ENCODE measurements at regions not wholly inside any gene's neighbourhood (a gene's known extent, or its start where the extent isn't known, plus 50 kb on each side); places are given as distances from the start of the nearest gene placed in this dataset.

- no peak for TF ChIP-seq ATF2 (CRISPR knock-in tag; IDR thresholded peaks at IDR 0.05)
- TF ChIP-seq ARID4A (CRISPR knock-in tag; IDR thresholded peaks at IDR 0.05; ENCODE audit: borderline replicate concordance): no peak
- 0 out of 2 replicates have a peak, but pooled peaks have one; percentile 10 for TF ChIP-seq DNMT1 (CRISPR knock-in tag; IDR thresholded peaks at IDR 0.05)
- no peak for TF ChIP-seq PHF5A (CRISPR knock-in tag; IDR thresholded peaks at IDR 0.05; ENCODE audit: low read depth, unreplicated experiment)
- 0 out of 4 replicates have a peak, but pooled peaks of 1 of the 2 experiments have one; percentile 4 for TF ChIP-seq HMGXB4 (CRISPR knock-in tag; IDR thresholded peaks at IDR 0.05; ENCODE audit: borderline replicate concordance in 1 of 2, low read depth in 1 of 2)
- TF ChIP-seq ETV5 (CRISPR knock-in tag; IDR thresholded peaks at IDR 0.05; ENCODE audit: borderline replicate concordance): peak; percentile 7; the same call in 1 of the 2 replicates
- 0 out of 2 replicates have a peak, but pooled peaks have one; percentile 42 for TF ChIP-seq ZNF563 (CRISPR knock-in tag; IDR thresholded peaks at IDR 0.05)
- no peak for TF ChIP-seq ZSCAN21 (CRISPR knock-in tag; IDR thresholded peaks at IDR 0.05; ENCODE audit: borderline replicate concordance)
- TF ChIP-seq CTCF (CRISPR knock-in tag; IDR thresholded peaks at IDR 0.05): 0 out of 2 replicates have a peak, but pooled peaks have one; percentile 40
- TF ChIP-seq FOSL1 (CRISPR knock-in tag; IDR thresholded peaks at IDR 0.05; ENCODE audit: borderline replicate concordance): no peak
- 0 out of 2 replicates have a peak, but pooled peaks have one; percentile 8 for TF ChIP-seq ZNF33B (CRISPR knock-in tag; IDR thresholded peaks at IDR 0.05)
- 0 out of 2 replicates have a peak, but pooled peaks have one; percentile 0 for TF ChIP-seq MYC (CRISPR knock-in tag; IDR thresholded peaks at IDR 0.05; ENCODE audit: borderline replicate concordance)
- TF ChIP-seq MEIS1 (CRISPR knock-in tag; IDR thresholded peaks at IDR 0.05; ENCODE audit: borderline replicate concordance): 0 out of 2 replicates have a peak, but pooled peaks have one; percentile 3
These were observed 175.2 kb downstream of the MRPL14 start (continued) for GRCh38 chr6:43951756-43952675.
